HCT116 (cell line): ENCODE measurements at regions not wholly inside any gene's neighbourhood (a gene's known extent, or its start where the extent isn't known, plus 50 kb on each side); places are given as distances from the start of the nearest gene placed in this dataset.

Source experiments
- ATAC-seq: fragments of 200-7000 bp; cut with Tn5 transposase; 2 replicates; pipeline ENCODE4 v1.9.1; 2020; ENCODE audit warnings: mild to moderate bottlenecking, moderate library complexity
- BruUV-seq: library from RNA; stranded (reverse); fragments of 400-500 nt; replicated peaks from 2 replicates; lab custom pipeline; 2021; lab: Mats Ljungman, UMichigan
- CTCF ChIA-PET: fragments of 300-600 bp; sonication (Branson Sonifier 250); formaldehyde crosslinking; loops from one replicate; lab custom pipeline; 2021; ENCODE audit warnings: antibody characterized with exemption; lab: Charles Lee
- POLR2A ChIA-PET: fragments of 300-600, 350-600 bp; sonication (Branson Sonifier 250); formaldehyde crosslinking; loops from one replicate; lab custom pipeline; 2021; ENCODE audit warnings: antibody characterized with exemption; lab: Charles Lee
- RAD21 ChIA-PET, 2 experiments: fragments of 300-600 bp; sonication (Branson Sonifier 250); formaldehyde crosslinking; loops; one replicate each; lab custom pipeline; 2023; ENCODE audit warnings: low total read pairs in 2 of 2; ENCODE audit not compliant: uncharacterized antibody in 2 of 2, unreplicated experiment in 2 of 2, low non-redundant PET in 1 of 2; lab: Charles Lee
- DNase-seq: peaks from one replicate; pipeline ENCODE4 v3.0.0-alpha.2; 2010; ENCODE audit warnings: low read depth, low spot score
- H2AFZ ChIP-seq: fragments of 200-600 bp; shearing (Covaris generic), sonication (generic); 2 replicates; pipeline ENCODE4 v1.6.1; 2017; ENCODE audit warnings: low read depth, mixed run types, mixed read lengths, antibody characterized with exemption, low read length; ENCODE audit not compliant: poor library complexity, severe bottlenecking
- H3K27ac ChIP-seq: 2 replicates; pipeline ENCODE4 v1.5.1; 2012; ENCODE audit warnings: low read depth, low read length
- H3K27me3 ChIP-seq: fragments of 200-600 bp; sonication (generic); 2 replicates; pipeline ENCODE4 v1.6.1; 2016; ENCODE audit warnings: mixed run types, low read length, mixed read lengths; ENCODE audit not compliant: insufficient read depth
- H3K36me3 ChIP-seq, 2 experiments: fragments of 200-500 bp in 1 of 2; fragments of 200-600 bp in 1 of 2; sonication (Bioruptor generic) in 1 of 2; sonication (generic) in 1 of 2; 2 replicates each; pipeline versions ENCODE4 v1.5.1 to v1.6.1; 2014 to 2016; ENCODE audit warnings: low read length in 2 of 2, inconsistent platforms in 1 of 2, mixed read lengths in 1 of 2, mixed run types in 1 of 2; ENCODE audit not compliant: insufficient read depth in 2 of 2, control insufficient read depth in 1 of 2
- H3K4me1 ChIP-seq, 2 experiments: fragments of 200-600 bp in 1 of 2; sonication (generic) in 1 of 2; 2 replicates each; pipeline versions ENCODE4 v1.5.1 to v1.6.1; 2012 to 2017; ENCODE audit warnings: low read length in 2 of 2, inconsistent platforms in 1 of 2, mild to moderate bottlenecking in 1 of 2, mixed read lengths in 1 of 2, mixed run types in 1 of 2, moderate library complexity in 1 of 2; ENCODE audit not compliant: insufficient read depth in 2 of 2, control insufficient read depth in 1 of 2
- H3K4me2 ChIP-seq: fragments of 200-600 bp; sonication (generic); 2 replicates; pipeline ENCODE4 v1.6.1; 2017; ENCODE audit warnings: mixed run types, low read length, mixed read lengths
- H3K4me3 ChIP-seq, 2 experiments: fragments of 200-600 bp in 1 of 2; sonication (generic) in 1 of 2; replicated peaks in 1 of 2; 2 replicates each; pipeline ENCODE4 v1.5.1; 2011 to 2016; ENCODE audit warnings: low read length in 2 of 2, control low read depth in 1 of 2, low read depth in 1 of 2, mild to moderate bottlenecking in 1 of 2, mixed read lengths in 1 of 2, mixed run types in 1 of 2
- H3K79me2 ChIP-seq: fragments of 200-600 bp; sonication (generic); 2 replicates; pipeline ENCODE4 v1.6.1; 2017; ENCODE audit warnings: mild to moderate bottlenecking, mixed run types, low read length, moderate library complexity, mixed read lengths; ENCODE audit not compliant: insufficient read depth
- H3K9ac ChIP-seq: fragments of 200-600 bp; sonication (generic); 2 replicates; pipeline ENCODE4 v1.6.1; 2016; ENCODE audit warnings: low read length, mixed read lengths
- H3K9me2 ChIP-seq: fragments of 200-600 bp; sonication (generic), shearing (Covaris generic); 2 replicates; pipeline ENCODE4 v1.6.1; 2017; ENCODE audit warnings: mixed run types, mild to moderate bottlenecking, moderate library complexity; ENCODE audit not compliant: insufficient read depth
- H3K9me3 ChIP-seq, 2 experiments: fragments of 200-500 bp in 1 of 2; fragments of 200-600 bp in 1 of 2; sonication (Bioruptor generic) in 1 of 2; sonication (generic) in 1 of 2; 2 replicates each; pipeline ENCODE4 v1.6.1; 2014 to 2017; ENCODE audit warnings: low read length in 2 of 2, mixed read lengths in 2 of 2, inconsistent platforms in 1 of 2, low read depth in 1 of 2, mild to moderate bottlenecking in 1 of 2, mixed run types in 1 of 2, moderate library complexity in 1 of 2; ENCODE audit not compliant: control insufficient read depth in 1 of 2, insufficient read depth in 1 of 2
- H4K20me1 ChIP-seq: fragments of 200-600 bp; sonication (generic), shearing (Covaris generic); 2 replicates; pipeline ENCODE4 v1.6.1; 2017; ENCODE audit warnings: mixed run types, mild to moderate bottlenecking, moderate library complexity; ENCODE audit not compliant: insufficient read depth
- ATF3 ChIP-seq: IDR thresholded peaks from 2 replicates; pipeline ENCODE4 v1.6.1; 2012
- CBX3 ChIP-seq: IDR thresholded peaks from 2 replicates; pipeline ENCODE4 v1.6.1; 2012; ENCODE audit warnings: low read depth
- EZH2phosphoT487 ChIP-seq: fragments of 200-600 bp; IDR thresholded peaks from 2 replicates; pipeline ENCODE4 v1.6.1; 2018; ENCODE audit warnings: antibody characterized with exemption, borderline replicate concordance
- FOSL1 ChIP-seq: IDR thresholded peaks from 2 replicates; pipeline ENCODE4 v1.6.1; 2012; ENCODE audit warnings: low read depth
- JUND ChIP-seq: IDR thresholded peaks from 2 replicates; pipeline ENCODE4 v1.6.1; 2012
- POLR2AphosphoS5 ChIP-seq: IDR thresholded peaks from 2 replicates; pipeline ENCODE4 v1.6.1; 2011; ENCODE audit warnings: mild to moderate bottlenecking, low read depth, low read length, moderate library complexity
- RAD21 ChIP-seq: IDR thresholded peaks from 2 replicates; pipeline ENCODE4 v1.6.1; 2012; ENCODE audit warnings: low read depth, mild to moderate bottlenecking
- SIN3A ChIP-seq: IDR thresholded peaks from 2 replicates; pipeline ENCODE4 v1.6.1; 2012; ENCODE audit warnings: low read depth
- SP1 ChIP-seq: IDR thresholded peaks from 2 replicates; pipeline ENCODE4 v1.6.1; 2012; ENCODE audit warnings: low read depth
- TCF7L2 ChIP-seq: IDR thresholded peaks from 2 replicates; pipeline ENCODE4 v1.7.0; 2011; ENCODE audit warnings: borderline replicate concordance, inconsistent platforms; ENCODE audit not compliant: insufficient read depth, insufficient read length; ENCODE audit errors: extremely low read depth
- ZBTB33 ChIP-seq: IDR thresholded peaks from 2 replicates; pipeline ENCODE4 v1.6.1; 2011; ENCODE audit warnings: mild to moderate bottlenecking, low read length, moderate library complexity; ENCODE audit not compliant: insufficient replicate concordance; ENCODE audit errors: extremely low read depth
- intact Hi-C: fragments of 100-400 bp; cut with micrococcal nuclease; formaldehyde crosslinking; loops from 2 replicates; pipeline ENCODE4 v1.10.0; 2022

DNA sequence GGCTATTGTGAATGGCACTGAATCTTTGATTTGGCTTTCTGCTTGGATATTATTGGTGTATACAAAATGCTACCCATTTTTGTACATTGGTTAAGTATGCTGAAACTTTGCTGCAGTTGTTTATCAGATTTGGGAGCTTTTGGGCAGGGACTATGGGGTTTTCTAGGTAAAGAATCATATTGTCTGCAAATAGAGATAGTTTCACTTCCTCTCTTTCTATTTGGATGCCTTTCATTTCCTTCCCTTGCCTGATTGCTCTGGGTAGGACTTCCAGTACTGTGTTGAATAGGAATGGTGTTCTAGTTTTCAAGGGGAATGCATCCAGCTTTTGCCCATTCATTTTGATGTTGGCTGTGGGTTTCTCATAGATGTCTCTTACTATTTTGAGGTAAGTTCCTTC, 489.1 kb upstream of the LRATD1 start:
- no TSS peak for BruUV-seq
- ChIA-PET POLR2A (no interaction called here), RAD21 (no interaction called here), CTCF (no interaction called here)
- no peak for DNase-seq
- Histone ChIP-seq H3K9ac (no peak overlapping the region), H2AFZ (no peak overlapping the region), H3K4me1 (no peaks in the 10 kb centered on the region), H3K9me3 (peaks cover 5 to 16% of the 10 kb centered on the region in 2 experiments; a peak in 2 of 4 replicates), H3K4me3 (no peak overlapping the region), H3K36me3 (no peaks in the 10 kb centered on the region), H3K9me2 (no peaks in the 10 kb centered on the region), H3K27me3 (no peaks in the 10 kb centered on the region), H3K4me2 (no peak overlapping the region), H3K79me2 (no peaks in the 10 kb centered on the region), H4K20me1 (no peaks in the 10 kb centered on the region), H3K27ac (no peak overlapping the region)
- intact Hi-C loops = no loop called here
- TF ChIP-seq SP1 (no peak), SIN3A (no peak), FOSL1 (no peak), ZBTB33 (no peak), EZH2phosphoT487 (no peak), JUND (no peak), CBX3 (no peak), RAD21 (no peak), TCF7L2 (no peak), POLR2AphosphoS5 (no peak), ATF3 (no peak)
- ATAC-seq = no peak
